Uterus (tissue), 2 donors: ENCODE measurements at regions not wholly inside any gene's neighbourhood (a gene's known extent, or its start where the extent isn't known, plus 50 kb on each side); places are given as distances from the start of the nearest gene placed in this dataset.

Experiments
- CTCF ChIP-seq, 4 experiments: fragments of 200-600 bp in 2 of 4; fragments of 450-650 bp in 2 of 4; sonication (generic) in 2 of 4; IDR thresholded peaks; one replicate each; pipeline ENCODE4 v1.5.1; 2016 to 2019; ENCODE audit warnings: antibody characterized with exemption in 4 of 4, mild to moderate bottlenecking in 2 of 4, moderate library complexity in 1 of 4
- POLR2A ChIP-seq, 2 donors: fragments of 450-650 bp; IDR thresholded peaks; one replicate each; pipeline ENCODE4 v1.6.1; 2016; ENCODE audit warnings: antibody characterized with exemption in 2 of 2, mild to moderate bottlenecking in 1 of 2, moderate library complexity in 1 of 2

GRCh38 chr18:75659535-75660023, 232.1 kb upstream of the SMIM21 start:
- TF ChIP-seq CTCF (IDR thresholded peaks at IDR 0.05): no peak
- TF ChIP-seq POLR2A (IDR thresholded peaks at IDR 0.05): no peak
